Fibroblast of villous mesenchyme (primary cell): ENCODE measurements at regions not wholly inside any gene's neighbourhood (a gene's known extent, or its start where the extent isn't known, plus 50 kb on each side); places are given as distances from the start of the nearest gene placed in this dataset.

ENCODE experiments used
- DNase-seq: peaks from one replicate; pipeline ENCODE4 v3.0.0-alpha.2; 2010; ENCODE audit warnings: low read depth
- H3K4me3 ChIP-seq: 2 replicates; pipeline ENCODE4 v1.5.1; 2011; ENCODE audit warnings: low read depth, mild to moderate bottlenecking, low read length
- CTCF ChIP-seq: IDR thresholded peaks from 2 replicates; pipeline ENCODE4 v1.5.1; 2012; ENCODE audit warnings: low read depth, mild to moderate bottlenecking, low read length; ENCODE audit not compliant: insufficient read depth

- no peak overlapping the region for H3K4me3 ChIP-seq
- DNase-seq, result no peak
- no peak for TF ChIP-seq CTCF
These were observed 483.4 kb downstream of the RNF144A start for GRCh38 chr2:7400628-7401027.

GRCh38 chr2:7403092-7403775 is 486.0 kb downstream of the RNF144A start:
- TF ChIP-seq CTCF, result no peak
- DNase-seq, result no peak
- no peak overlapping the region for H3K4me3 ChIP-seq

- no peak overlapping the region for H3K4me3 ChIP-seq
- TF ChIP-seq CTCF, result no peak
- DNase-seq, result no peak
These were observed 488.9 kb downstream of the RNF144A start for GRCh38 chr2:7405861-7406715.

- H3K4me3 ChIP-seq, result no peak overlapping the region
- no peak for TF ChIP-seq CTCF
- no peak for DNase-seq
These were observed 489.8 kb downstream of the RNF144A start for GRCh38 chr2:7407001-7407400.

- DNase-seq, result no peak
- TF ChIP-seq CTCF, result no peak
- no peak overlapping the region for H3K4me3 ChIP-seq
These were observed 490.9 kb downstream of the RNF144A start for GRCh38 chr2:7407906-7408680.

GRCh38 chr2:7411691-7412090 is 494.5 kb downstream of the RNF144A start:
- no peak overlapping the region for H3K4me3 ChIP-seq
- DNase-seq, result no peak
- no peak for TF ChIP-seq CTCF
